HG02763 (cell line): ENCODE measurements at regions not wholly inside any gene's neighbourhood (a gene's known extent, or its start where the extent isn't known, plus 50 kb on each side); places are given as distances from the start of the nearest gene placed in this dataset.

Experiments used
- ATAC-seq: cut with Tn5 transposase; IDR thresholded peaks from one replicate; pipeline ENCODE4 v1.9.1; 2021; ENCODE audit warnings: mild to moderate bottlenecking, moderate library complexity; ENCODE audit not compliant: unreplicated experiment

- no peak for ATAC-seq
Observed at GRCh38 chr16:79337906-79338305, 262.6 kb downstream of the MAF start.

GRCh38 chr16:79336437-79337229 is 263.9 kb downstream of the MAF start:
- no peak for ATAC-seq

- no peak for ATAC-seq
Observed at GRCh38 chr16:79334127-79334526, 266.4 kb downstream of the MAF start.

GRCh38 chr16:79331066-79331465 is 269.5 kb downstream of the MAF start:
- no peak for ATAC-seq

- ATAC-seq, result no peak
Observed at GRCh38 chr16:79329967-79330366, 270.6 kb downstream of the MAF start.

- ATAC-seq, result no peak
Observed at GRCh38 chr16:79329166-79329521, 271.4 kb downstream of the MAF start.

GRCh38 chr16:79328402-79329165 is 272.0 kb downstream of the MAF start:
- no peak for ATAC-seq

- no peak for ATAC-seq
Observed at GRCh38 chr16:79327836-79328235, 272.7 kb downstream of the MAF start.

GRCh38 chr16:79326549-79326948 is 274.0 kb downstream of the MAF start:
- ATAC-seq, result no peak

- ATAC-seq, result no peak
Observed at GRCh38 chr16:79325226-79325945, 275.2 kb downstream of the MAF start.

GRCh38 chr16:79320956-79321355 is 279.6 kb downstream of the MAF start:
- ATAC-seq, result no peak

GRCh38 chr16:79318143-79318899 is 282.2 kb downstream of the MAF start:
- ATAC-seq, result no peak

GRCh38 chr16:79317521-79317920 is 283.0 kb downstream of the MAF start:
- ATAC-seq, result no peak

- no peak for ATAC-seq
Observed at GRCh38 chr16:79317026-79317425, 283.5 kb downstream of the MAF start.

GRCh38 chr16:79316004-79316458 is 284.5 kb downstream of the MAF start:
- peak; percentile 85 for ATAC-seq

- no peak for ATAC-seq
Observed at GRCh38 chr16:79312502-79312901, 288.0 kb downstream of the MAF start.

GRCh38 chr16:79310710-79311109 is 289.8 kb downstream of the MAF start:
- no peak for ATAC-seq

- no peak for ATAC-seq
Observed at GRCh38 chr16:79309606-79310005, 290.9 kb downstream of the MAF start.

GRCh38 chr16:79307214-79307613 is 293.3 kb downstream of the MAF start:
- no peak for ATAC-seq

- no peak for ATAC-seq
Observed at GRCh38 chr16:79305074-79305473, 295.5 kb downstream of the MAF start.

GRCh38 chr16:79303959-79304387 is 296.6 kb downstream of the MAF start:
- no peak for ATAC-seq
